ENCODE measurements at regions not wholly inside any gene's neighbourhood (a gene's known extent, or its start where the extent isn't known, plus 50 kb on each side); places are given as distances from the start of the nearest gene placed in this dataset.

DNA sequence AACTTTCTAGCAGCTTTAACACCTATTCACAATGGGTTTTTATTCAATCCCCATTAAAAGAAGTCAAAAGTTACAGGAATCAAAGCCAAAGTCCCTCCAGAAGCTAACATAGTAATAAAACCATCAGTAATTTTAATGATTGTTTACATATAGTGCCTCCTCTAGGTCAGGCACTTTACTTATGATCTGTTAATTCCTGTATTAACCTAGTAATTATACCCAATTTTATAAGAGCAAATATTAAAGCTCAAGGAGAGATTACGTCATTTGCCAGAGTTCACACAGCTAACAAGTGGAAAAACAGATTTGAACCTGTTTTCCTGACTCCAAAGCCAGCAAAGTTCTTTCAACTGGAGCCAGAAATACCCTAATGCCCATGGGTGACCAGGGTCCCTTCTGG, 112.9 kb upstream of the F3 start:
- H3K9me3 ChIP-seq = no peaks in the 10 kb centered on the region
- ATAC-seq = no peak
- TF ChIP-seq CTCF (IDR thresholded peaks at IDR 0.05) (no peak), POLR2AphosphoS5 (IDR thresholded peaks at IDR 0.05) (no peak), POLR2A (IDR thresholded peaks at IDR 0.05) (no peak), EP300 (IDR thresholded peaks at IDR 0.05) (no peak)
- 88 to 100% methylated on average over 1 of the region's 1 CpG for WGBS, 2 donors (ENCODE audit: low coverage in 1 of 2)
- H3K27ac ChIP-seq = no peak overlapping the region
- H3K4me1 ChIP-seq = no peaks in the 10 kb centered on the region
- H3K27me3 ChIP-seq = no peaks in the 10 kb centered on the region
- no peak overlapping the region for H3K4me3 ChIP-seq
- no peaks in the 10 kb centered on the region for H3K36me3 ChIP-seq

DNA sequence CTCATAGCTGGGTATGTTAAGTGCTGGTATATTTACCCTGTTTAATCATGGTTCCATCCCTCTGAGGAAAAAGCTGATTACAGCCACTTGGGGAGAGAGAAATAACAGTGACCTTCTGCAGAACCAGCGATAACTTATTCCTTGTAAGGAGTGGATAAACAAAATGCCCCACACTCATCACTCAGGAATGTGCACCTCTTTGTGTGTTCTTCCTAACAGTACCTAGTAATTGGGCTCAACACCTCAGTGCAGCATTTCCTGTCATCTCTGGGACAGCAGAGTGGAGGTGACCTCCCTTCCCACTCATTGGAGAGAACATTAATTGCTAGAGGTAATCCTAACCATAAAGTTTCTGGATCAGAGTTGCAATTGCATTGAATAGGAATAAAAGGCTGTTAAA, 112.5 kb upstream of the F3 start:
- WGBS, 2 donors (ENCODE audit: low coverage in 1 of 2) = 88 to 100% methylated on average over 1 of the region's 1 CpG
- ATAC-seq = no peak
- Histone ChIP-seq H3K27me3 (no peaks in the 10 kb centered on the region), H3K36me3 (no peaks in the 10 kb centered on the region), H3K9me3 (no peaks in the 10 kb centered on the region), H3K27ac (no peak overlapping the region), H3K4me3 (no peak overlapping the region), H3K4me1 (peaks cover 0 to 1% (median 0%) of the 10 kb centered on the region in 3 donors)
- TF ChIP-seq POLR2A (IDR thresholded peaks at IDR 0.05) (no peak), POLR2AphosphoS5 (IDR thresholded peaks at IDR 0.05) (no peak), CTCF (IDR thresholded peaks at IDR 0.05) (no peak), EP300 (IDR thresholded peaks at IDR 0.05) (no peak)

DNA sequence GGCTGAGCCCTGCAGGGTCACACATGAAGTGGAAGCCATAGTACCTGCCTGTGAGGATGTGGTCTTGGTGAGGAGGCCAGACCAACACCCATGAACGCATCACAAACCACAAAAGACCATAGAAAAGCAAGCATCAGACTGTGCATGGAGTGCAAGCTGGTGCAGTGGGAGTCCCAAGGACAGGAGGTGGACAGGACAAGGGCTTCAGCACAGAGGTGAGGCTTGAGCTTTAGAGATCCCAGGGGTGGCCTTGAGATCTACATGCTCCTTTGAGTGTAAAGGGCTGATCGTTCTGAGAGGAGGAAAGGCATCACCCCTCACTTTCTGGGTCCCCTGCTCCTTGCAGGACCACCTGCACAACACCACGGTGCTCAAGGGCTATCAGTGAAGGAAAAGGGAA, 111.9 kb upstream of the F3 start:
- H3K4me3 ChIP-seq = no peak overlapping the region
- H3K27me3 ChIP-seq = no peaks in the 10 kb centered on the region
- WGBS, 2 donors (ENCODE audit: low coverage in 1 of 2) = 78 to 80% methylated on average over 1 to 2 of the region's 3 CpGs
- TF ChIP-seq EP300 (IDR thresholded peaks at IDR 0.05) = no peak
- no peak for TF ChIP-seq POLR2AphosphoS5 (IDR thresholded peaks at IDR 0.05)
- TF ChIP-seq CTCF (IDR thresholded peaks at IDR 0.05) = no peak
- peaks cover 0 to 7% (median 4%) of the 10 kb centered on the region in 3 donors for H3K4me1 ChIP-seq
- H3K27ac ChIP-seq = no peak overlapping the region
- H3K36me3 ChIP-seq = no peaks in the 10 kb centered on the region
- H3K9me3 ChIP-seq = no peaks in the 10 kb centered on the region
- no peak for ATAC-seq

GRCh38 chr1:94651076-94651475, 109.5 kb upstream of the F3 start:
- 86 to 100% methylated on average over 2 of the region's 2 CpGs for WGBS, 2 donors (ENCODE audit: low coverage in 1 of 2)

More at GRCh38 chr1:94651076-94651475, 109.5 kb upstream of the F3 start:
- TF ChIP-seq POLR2A (IDR thresholded peaks at IDR 0.05) (no peak), POLR2AphosphoS5 (IDR thresholded peaks at IDR 0.05) (no peak), EP300 (IDR thresholded peaks at IDR 0.05) (no peak), CTCF (IDR thresholded peaks at IDR 0.05) (no peak)
- H3K4me1 ChIP-seq = peaks cover 0 to 20% (median 7%) of the 10 kb centered on the region in 3 donors
- no peaks in the 10 kb centered on the region for H3K36me3 ChIP-seq
- no peak for ATAC-seq
- no peaks in the 10 kb centered on the region for H3K9me3 ChIP-seq
- H3K27me3 ChIP-seq = no peaks in the 10 kb centered on the region
- no peak overlapping the region for H3K4me3 ChIP-seq
- no peak overlapping the region for H3K27ac ChIP-seq
